ENCODE measurements at regions not wholly inside any gene's neighbourhood (a gene's known extent, or its start where the extent isn't known, plus 50 kb on each side); places are given as distances from the start of the nearest gene placed in this dataset.

DNA sequence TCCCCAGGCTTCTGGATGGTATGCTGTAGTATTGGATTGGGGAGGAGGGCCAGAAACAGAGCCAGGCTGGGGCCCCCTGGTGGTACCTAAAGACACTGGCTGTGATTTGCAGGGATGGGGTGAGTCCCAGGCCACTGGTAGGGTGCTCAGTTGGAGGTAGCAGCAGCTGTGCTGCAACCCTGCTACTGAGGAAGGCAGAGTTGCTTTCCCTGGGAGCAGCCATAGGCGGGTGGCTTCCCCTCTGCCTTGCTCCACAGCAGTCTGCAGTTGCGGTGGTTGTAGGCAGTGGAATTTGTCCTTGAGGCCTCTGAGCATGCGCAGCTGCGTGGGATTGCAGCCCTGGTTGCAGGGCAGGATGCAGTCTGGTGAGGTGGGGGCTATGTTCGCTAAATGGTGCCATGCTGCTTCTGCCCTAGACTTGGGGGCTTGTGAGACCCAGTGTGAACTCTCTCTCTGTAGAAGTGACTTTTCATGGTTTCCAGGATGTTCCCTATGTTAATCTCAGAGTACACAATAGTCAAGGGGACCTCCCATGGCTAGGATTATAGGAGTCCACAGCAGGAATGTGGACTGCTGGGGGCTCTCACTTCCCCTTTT lies 443.5 kb downstream of the XIRP2 start (continued):
- peak; percentile 72 for TF ChIP-seq SP1 (IDR thresholded peaks at IDR 0.05; ENCODE audit: low read depth, low read length)
- peak in 1 of 2 experiments; percentile 86; a peak in 1 of 3 replicates for TF ChIP-seq EP300 (IDR thresholded peaks at IDR 0.05; ENCODE audit: borderline replicate concordance in 1 of 2, low read depth in 2 of 2, low read length in 2 of 2)
- no peak for TF ChIP-seq MAFK (IDR thresholded peaks at IDR 0.05; ENCODE audit: low read depth, low read length)
- TF ChIP-seq, protein P1, sequence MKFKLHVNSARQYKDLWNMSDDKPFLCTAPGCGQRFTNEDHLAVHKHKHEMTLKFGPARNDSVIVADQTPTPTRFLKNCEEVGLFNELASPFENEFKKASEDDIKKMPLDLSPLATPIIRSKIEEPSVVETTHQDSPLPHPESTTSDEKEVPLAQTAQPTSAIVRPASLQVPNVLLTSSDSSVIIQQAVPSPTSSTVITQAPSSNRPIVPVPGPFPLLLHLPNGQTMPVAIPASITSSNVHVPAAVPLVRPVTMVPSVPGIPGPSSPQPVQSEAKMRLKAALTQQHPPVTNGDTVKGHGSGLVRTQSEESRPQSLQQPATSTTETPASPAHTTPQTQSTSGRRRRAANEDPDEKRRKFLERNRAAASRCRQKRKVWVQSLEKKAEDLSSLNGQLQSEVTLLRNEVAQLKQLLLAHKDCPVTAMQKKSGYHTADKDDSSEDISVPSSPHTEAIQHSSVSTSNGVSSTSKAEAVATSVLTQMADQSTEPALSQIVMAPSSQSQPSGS (IDR thresholded peaks at IDR 0.05; ENCODE audit: low read length) = peak; percentile 80
- no peak for TF ChIP-seq KDM4A (IDR thresholded peaks at IDR 0.05; ENCODE audit: low read depth, low read length, severe bottlenecking)
- peak; percentile 15 for TF ChIP-seq TAF7 (optimal IDR thresholded peaks at IDR 0.05; ENCODE audit: borderline replicate concordance, low read depth, low read length)
- TF ChIP-seq BACH1 (IDR thresholded peaks at IDR 0.05; ENCODE audit: low read length) = peak; percentile 36; the same call in 1 of the 2 replicates
- peak; percentile 43; the same call in 1 of the 2 replicates for TF ChIP-seq SRF (IDR thresholded peaks at IDR 0.05; ENCODE audit: low read depth, low read length)
- peak; percentile 57 for TF ChIP-seq CTBP2 (IDR thresholded peaks at IDR 0.05; ENCODE audit: borderline replicate concordance, insufficient read depth, insufficient read length, low read length)
- TF ChIP-seq TBP (IDR thresholded peaks at IDR 0.05; ENCODE audit: low read depth, low read length) = 0 out of 2 replicates have a peak, but pooled peaks have one; percentile 18
- peak in 1 of 2 experiments; percentile 66 for TF ChIP-seq BCL11A (IDR thresholded peaks at IDR 0.05; ENCODE audit: low read depth in 2 of 2, low read length in 2 of 2)
- TF ChIP-seq NANOG (IDR thresholded peaks at IDR 0.05; ENCODE audit: insufficient read depth, low read depth, low read length, poor library complexity, severe bottlenecking) = peak; percentile 76
- TF ChIP-seq, protein P2, sequence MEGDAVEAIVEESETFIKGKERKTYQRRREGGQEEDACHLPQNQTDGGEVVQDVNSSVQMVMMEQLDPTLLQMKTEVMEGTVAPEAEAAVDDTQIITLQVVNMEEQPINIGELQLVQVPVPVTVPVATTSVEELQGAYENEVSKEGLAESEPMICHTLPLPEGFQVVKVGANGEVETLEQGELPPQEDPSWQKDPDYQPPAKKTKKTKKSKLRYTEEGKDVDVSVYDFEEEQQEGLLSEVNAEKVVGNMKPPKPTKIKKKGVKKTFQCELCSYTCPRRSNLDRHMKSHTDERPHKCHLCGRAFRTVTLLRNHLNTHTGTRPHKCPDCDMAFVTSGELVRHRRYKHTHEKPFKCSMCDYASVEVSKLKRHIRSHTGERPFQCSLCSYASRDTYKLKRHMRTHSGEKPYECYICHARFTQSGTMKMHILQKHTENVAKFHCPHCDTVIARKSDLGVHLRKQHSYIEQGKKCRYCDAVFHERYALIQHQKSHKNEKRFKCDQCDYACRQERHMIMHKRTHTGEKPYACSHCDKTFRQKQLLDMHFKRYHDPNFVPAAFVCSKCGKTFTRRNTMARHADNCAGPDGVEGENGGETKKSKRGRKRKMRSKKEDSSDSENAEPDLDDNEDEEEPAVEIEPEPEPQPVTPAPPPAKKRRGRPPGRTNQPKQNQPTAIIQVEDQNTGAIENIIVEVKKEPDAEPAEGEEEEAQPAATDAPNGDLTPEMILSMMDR (IDR thresholded peaks at IDR 0.05; ENCODE audit: control extremely low read depth in 1 of 3, insufficient read depth in 1 of 3, low read depth in 1 of 3, low read length in 3 of 3) = peak; percentile 56 to 73 (median 59)
- TF ChIP-seq, protein P3, sequence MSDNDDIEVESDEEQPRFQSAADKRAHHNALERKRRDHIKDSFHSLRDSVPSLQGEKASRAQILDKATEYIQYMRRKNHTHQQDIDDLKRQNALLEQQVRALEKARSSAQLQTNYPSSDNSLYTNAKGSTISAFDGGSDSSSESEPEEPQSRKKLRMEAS (IDR thresholded peaks at IDR 0.05) = peak; percentile 54; the same call in 1 of the 2 replicates
- TF ChIP-seq SP4 (IDR thresholded peaks at IDR 0.05; ENCODE audit: low read length) = 0 out of 2 replicates have a peak, but pooled peaks have one; percentile 57
- TF ChIP-seq TEAD4 (IDR thresholded peaks at IDR 0.05; ENCODE audit: low read depth, low read length) = peak; percentile 87
- TF ChIP-seq, protein P4, sequence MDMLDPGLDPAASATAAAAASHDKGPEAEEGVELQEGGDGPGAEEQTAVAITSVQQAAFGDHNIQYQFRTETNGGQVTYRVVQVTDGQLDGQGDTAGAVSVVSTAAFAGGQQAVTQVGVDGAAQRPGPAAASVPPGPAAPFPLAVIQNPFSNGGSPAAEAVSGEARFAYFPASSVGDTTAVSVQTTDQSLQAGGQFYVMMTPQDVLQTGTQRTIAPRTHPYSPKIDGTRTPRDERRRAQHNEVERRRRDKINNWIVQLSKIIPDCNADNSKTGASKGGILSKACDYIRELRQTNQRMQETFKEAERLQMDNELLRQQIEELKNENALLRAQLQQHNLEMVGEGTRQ (IDR thresholded peaks at IDR 0.05; ENCODE audit: low read length) = no peak
